Hematopoietic multipotent progenitor cell treated with erythropoietin and hydrocortisone succinate and interleukin-3 and kit ligand, for 6 days (in vitro differentiated cells): ENCODE measurements at regions not wholly inside any gene's neighbourhood (a gene's known extent, or its start where the extent isn't known, plus 50 kb on each side); places are given as distances from the start of the nearest gene placed in this dataset.
"Not testable (repeated sequence)": the region's sequence is repeated elsewhere in the genome, so short reads cannot be mapped to it uniquely, and the experiment has no call there.

Experiments used
- DNase-seq: peaks from one replicate; pipeline ENCODE4 v3.0.0-alpha.2; 2015

GRCh38 chr6:167690931-167691330 is 135.8 kb upstream of the AFDN start:
- no peak for DNase-seq

GRCh38 chr6:167691533-167692312 is 135.0 kb upstream of the AFDN start:
- no peak for DNase-seq

- DNase-seq = not testable (repeated sequence)
Observed at GRCh38 chr6:167693478-167693877, 133.2 kb upstream of the AFDN start.

- no peak for DNase-seq
Observed at GRCh38 chr6:167695831-167696230, 130.9 kb upstream of the AFDN start.

- DNase-seq = no peak
Observed at GRCh38 chr6:167696296-167696695, 130.4 kb upstream of the AFDN start.

GRCh38 chr6:167697316-167697715 is 129.4 kb upstream of the AFDN start:
- no peak for DNase-seq

GRCh38 chr6:167698540-167698939 is 128.2 kb upstream of the AFDN start:
- no peak for DNase-seq

GRCh38 chr6:167699141-167699931 is 127.4 kb upstream of the AFDN start:
- DNase-seq = peak; percentile 19

GRCh38 chr6:167700199-167700598 is 126.5 kb upstream of the AFDN start:
- DNase-seq = no peak

- no peak for DNase-seq
Observed at GRCh38 chr6:167701010-167701409, 125.7 kb upstream of the AFDN start.

GRCh38 chr6:167702241-167702827 is 124.4 kb upstream of the AFDN start:
- DNase-seq = no peak

GRCh38 chr6:167703347-167703746 is 123.4 kb upstream of the AFDN start:
- DNase-seq = no peak

GRCh38 chr6:167703781-167704180 is 122.9 kb upstream of the AFDN start:
- no peak for DNase-seq

GRCh38 chr6:167704396-167704901 is 122.3 kb upstream of the AFDN start:
- DNase-seq = no peak

- no peak for DNase-seq
Observed at GRCh38 chr6:167705211-167705750, 121.4 kb upstream of the AFDN start.

- DNase-seq = peak; percentile 81
Observed at GRCh38 chr6:167706313-167707109, 120.2 kb upstream of the AFDN start.

GRCh38 chr6:167707686-167708500 is 118.8 kb upstream of the AFDN start:
- DNase-seq = no peak

GRCh38 chr6:167708501-167709094 is 118.1 kb upstream of the AFDN start:
- DNase-seq = no peak

GRCh38 chr6:167709196-167709595 is 117.5 kb upstream of the AFDN start:
- no peak for DNase-seq

GRCh38 chr6:167709776-167710336 is 116.9 kb upstream of the AFDN start:
- not testable (repeated sequence) for DNase-seq
